8988T (cell line): ENCODE measurements at regions not wholly inside any gene's neighbourhood (a gene's known extent, or its start where the extent isn't known, plus 50 kb on each side); places are given as distances from the start of the nearest gene placed in this dataset.

Source experiments
- DNase-seq: peaks from one replicate; pipeline ENCODE4 v3.0.0; 2011

DNA sequence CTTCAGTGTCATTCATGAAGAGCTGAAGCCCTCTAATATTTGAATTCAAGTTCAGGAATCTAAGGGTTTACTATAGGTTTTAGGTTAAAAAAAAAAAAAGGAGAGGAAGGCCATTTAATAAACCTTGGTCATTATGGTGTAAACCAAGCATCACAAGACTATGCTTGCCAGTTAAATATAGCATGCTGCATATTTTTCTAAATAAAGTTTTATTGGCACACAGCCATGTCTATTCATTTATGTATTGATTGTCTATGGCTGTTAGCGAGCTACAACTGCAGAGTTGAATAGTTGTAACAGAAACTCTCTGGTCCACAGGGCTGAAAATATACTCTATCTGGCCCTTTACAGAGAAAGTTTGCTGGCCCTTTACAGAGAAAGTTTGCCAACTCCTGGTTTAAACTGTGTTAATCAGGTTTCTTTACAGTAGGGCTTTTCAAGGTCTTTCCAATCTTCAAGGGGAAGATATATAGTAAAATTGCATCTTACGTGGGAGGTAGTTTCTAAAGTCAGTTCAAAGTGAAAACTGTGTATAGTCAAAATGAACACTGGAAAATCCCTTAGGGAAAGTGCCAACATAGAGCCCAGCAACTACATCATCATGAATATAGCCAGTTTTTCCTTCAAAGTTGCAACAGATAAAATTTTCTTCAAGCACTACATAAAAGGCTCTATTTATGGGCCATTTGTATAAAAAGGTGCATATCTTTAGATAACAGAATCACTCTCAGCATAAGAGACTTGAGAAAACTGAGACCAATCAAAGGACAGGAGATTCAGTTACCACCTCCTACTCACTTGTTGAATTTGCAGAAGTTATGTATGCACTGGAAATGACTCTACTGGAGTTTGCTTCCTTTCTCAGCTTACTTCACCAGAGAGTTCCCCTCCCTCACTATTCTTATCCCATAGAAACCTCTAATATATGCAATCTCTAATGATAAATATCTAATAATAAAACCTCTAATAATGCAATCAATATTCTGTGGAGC is 49.7 kb upstream of the FRMD4B start:
- no peak for DNase-seq
